SIG-M5 treated with dmso at 0.1 percent for 504 hours (cell line): ENCODE measurements at regions not wholly inside any gene's neighbourhood (a gene's known extent, or its start where the extent isn't known, plus 50 kb on each side); places are given as distances from the start of the nearest gene placed in this dataset.
"Not testable (repeated sequence)": the region's sequence is repeated elsewhere in the genome, so short reads cannot be mapped to it uniquely, and the experiment has no call there.

Experiments
- DNase-seq: peaks from one replicate; lab custom pipeline; 2025; ENCODE audit not compliant: unreplicated experiment; lab: John Stamatoyannopoulos, UW

DNA sequence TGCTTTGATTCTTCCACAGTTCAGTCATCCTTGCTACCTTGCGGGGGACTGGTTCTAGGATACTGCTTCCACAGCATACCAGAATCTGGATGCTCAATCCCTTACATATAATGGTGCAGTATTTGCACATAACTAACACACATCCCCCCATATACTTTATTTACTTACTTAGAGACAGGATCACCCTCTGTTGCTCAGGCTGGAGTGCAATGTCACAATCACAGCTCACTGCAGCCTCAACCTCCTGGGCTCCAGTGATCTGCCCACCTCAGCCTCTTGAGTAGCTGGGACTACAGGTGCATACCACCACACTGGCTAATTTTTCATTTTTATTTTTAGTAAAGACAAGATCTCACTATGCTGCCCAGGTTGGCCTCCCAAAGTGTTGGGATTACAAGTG is 112.2 kb downstream of the GOSR1 start:
- DNase-seq, result no peak

GRCh38 chr17:30588798-30589247 is 111.6 kb downstream of the GOSR1 start:
- DNase-seq, result no peak

GRCh38 chr17:30586818-30587595 is 109.8 kb downstream of the GOSR1 start:
- peak; percentile 6 for DNase-seq

GRCh38 chr17:30584810-30585209 is 107.6 kb downstream of the GOSR1 start:
- no peak for DNase-seq

GRCh38 chr17:30580916-30581315 is 103.7 kb downstream of the GOSR1 start:
- DNase-seq, result no peak

DNA sequence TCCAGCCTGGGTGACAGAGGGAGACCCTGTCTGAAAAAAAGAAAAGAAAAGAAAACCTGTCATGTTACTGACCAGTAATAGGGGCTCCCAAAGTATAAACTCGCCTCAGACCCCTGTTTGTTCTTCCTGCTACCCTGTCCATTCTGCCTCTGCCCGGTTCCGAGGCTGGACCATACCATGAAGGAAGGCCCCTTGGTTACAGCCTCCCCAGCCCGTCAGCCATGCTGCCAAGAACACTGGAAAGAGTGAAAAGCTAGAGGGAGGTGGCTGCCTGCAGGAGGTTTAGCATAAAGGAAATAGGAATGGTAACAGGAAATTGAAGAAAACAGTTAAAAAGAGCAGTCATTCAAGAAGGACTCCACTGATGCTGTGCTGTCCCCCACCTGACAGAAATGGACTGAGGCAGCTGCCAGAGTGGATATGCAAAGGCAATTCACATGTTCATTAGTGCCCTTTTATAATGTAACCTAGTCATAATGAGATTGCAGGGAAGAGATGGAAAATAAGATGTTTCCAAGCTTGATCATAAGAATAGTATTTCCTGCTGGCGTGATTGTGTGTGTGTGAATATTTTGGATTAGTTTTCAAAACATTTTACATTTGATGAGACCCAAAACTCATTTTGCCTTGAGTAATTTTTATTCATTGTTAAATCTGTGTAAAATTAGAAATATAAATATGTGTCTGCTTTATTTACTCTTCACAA is 102.6 kb downstream of the GOSR1 start:
- DNase-seq, result no peak

GRCh38 chr17:30578015-30578717 is 101.0 kb downstream of the GOSR1 start:
- not testable (repeated sequence) for DNase-seq
